ENCODE measurements at regions not wholly inside any gene's neighbourhood (a gene's known extent, or its start where the extent isn't known, plus 50 kb on each side); places are given as distances from the start of the nearest gene placed in this dataset.

DNA sequence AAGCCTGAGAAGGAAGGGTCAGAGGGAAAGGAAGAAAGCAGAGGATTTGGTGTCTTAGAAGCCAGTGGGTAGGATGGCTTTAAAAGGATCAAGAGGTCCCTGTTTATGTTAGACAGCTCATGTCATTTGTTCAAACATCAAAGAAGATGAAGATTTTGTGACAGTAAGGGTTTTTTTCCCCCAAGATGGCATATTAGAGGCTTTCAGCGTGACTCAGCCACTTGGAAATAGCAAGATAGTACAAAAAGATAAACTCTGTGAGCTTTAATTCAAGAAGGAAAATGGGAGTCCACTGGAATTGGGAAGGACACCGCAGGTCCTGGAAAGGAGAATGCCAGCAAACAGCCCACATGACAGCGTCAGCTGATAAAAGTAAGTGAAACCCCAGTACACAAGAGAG lies 467.1 kb upstream of the THBS1 start:
- DNase-seq (ENCODE audit: low read depth), result no peak
- TF ChIP-seq, protein P1, sequence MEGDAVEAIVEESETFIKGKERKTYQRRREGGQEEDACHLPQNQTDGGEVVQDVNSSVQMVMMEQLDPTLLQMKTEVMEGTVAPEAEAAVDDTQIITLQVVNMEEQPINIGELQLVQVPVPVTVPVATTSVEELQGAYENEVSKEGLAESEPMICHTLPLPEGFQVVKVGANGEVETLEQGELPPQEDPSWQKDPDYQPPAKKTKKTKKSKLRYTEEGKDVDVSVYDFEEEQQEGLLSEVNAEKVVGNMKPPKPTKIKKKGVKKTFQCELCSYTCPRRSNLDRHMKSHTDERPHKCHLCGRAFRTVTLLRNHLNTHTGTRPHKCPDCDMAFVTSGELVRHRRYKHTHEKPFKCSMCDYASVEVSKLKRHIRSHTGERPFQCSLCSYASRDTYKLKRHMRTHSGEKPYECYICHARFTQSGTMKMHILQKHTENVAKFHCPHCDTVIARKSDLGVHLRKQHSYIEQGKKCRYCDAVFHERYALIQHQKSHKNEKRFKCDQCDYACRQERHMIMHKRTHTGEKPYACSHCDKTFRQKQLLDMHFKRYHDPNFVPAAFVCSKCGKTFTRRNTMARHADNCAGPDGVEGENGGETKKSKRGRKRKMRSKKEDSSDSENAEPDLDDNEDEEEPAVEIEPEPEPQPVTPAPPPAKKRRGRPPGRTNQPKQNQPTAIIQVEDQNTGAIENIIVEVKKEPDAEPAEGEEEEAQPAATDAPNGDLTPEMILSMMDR (IDR thresholded peaks at IDR 0.05; ENCODE audit: insufficient read depth, low read depth, low read length, missing control alignments), result no peak
- H3K4me3 ChIP-seq (ENCODE audit: low read depth, low read length), result no peak overlapping the region

DNA sequence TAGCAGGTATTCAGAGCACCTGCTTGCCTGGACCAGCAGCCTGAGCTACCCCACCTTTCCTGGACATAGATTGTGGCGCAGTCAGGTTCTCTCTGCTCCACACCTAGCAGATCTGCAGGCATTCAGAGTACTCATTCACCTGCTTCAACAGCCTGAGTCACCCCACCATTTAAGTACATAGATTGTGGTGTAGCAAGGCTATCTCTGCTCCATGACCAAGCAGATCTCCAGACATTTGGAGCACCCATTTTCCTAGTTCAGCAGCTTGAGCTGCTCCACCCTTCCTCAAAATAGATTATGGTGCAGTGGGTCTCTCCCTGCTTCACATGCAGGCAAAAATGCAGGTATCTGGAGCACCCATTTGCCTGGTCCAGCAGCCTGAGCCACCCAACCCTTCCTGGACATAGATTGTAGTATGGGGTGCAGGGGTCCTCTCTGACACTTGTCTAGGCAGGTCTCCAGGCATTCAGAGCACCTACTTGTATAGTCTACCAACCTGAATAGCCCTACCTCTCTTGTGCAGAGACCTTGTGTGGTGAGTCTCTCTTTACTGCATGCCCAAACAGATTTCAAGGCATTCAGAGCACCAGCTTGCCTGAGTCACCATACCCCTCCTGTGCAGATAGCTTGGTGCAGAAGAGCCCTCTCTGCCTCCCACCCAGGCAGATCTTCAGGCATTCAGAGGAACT lies 466.0 kb upstream of the THBS1 start:
- TF ChIP-seq, protein P1 (IDR thresholded peaks at IDR 0.05; ENCODE audit: insufficient read depth, low read depth, low read length, missing control alignments), result no peak
- no peak overlapping the region for H3K4me3 ChIP-seq (ENCODE audit: low read depth, low read length)
- DNase-seq (ENCODE audit: low read depth), result no peak

- TF ChIP-seq, protein P1 (IDR thresholded peaks at IDR 0.05; ENCODE audit: insufficient read depth, low read depth, low read length, missing control alignments), result no peak
- DNase-seq (ENCODE audit: low read depth), result no peak
- no peak overlapping the region for H3K4me3 ChIP-seq (ENCODE audit: low read depth, low read length)
These were observed 465.4 kb upstream of the THBS1 start for GRCh38 chr15:39115379-39116057.

- DNase-seq (ENCODE audit: low read depth), result no peak
- H3K4me3 ChIP-seq (ENCODE audit: low read depth, low read length), result no peak overlapping the region
- TF ChIP-seq, protein P1 (IDR thresholded peaks at IDR 0.05; ENCODE audit: insufficient read depth, low read depth, low read length, missing control alignments), result no peak
These were observed 462.4 kb upstream of the THBS1 start for GRCh38 chr15:39118510-39118909.

DNA sequence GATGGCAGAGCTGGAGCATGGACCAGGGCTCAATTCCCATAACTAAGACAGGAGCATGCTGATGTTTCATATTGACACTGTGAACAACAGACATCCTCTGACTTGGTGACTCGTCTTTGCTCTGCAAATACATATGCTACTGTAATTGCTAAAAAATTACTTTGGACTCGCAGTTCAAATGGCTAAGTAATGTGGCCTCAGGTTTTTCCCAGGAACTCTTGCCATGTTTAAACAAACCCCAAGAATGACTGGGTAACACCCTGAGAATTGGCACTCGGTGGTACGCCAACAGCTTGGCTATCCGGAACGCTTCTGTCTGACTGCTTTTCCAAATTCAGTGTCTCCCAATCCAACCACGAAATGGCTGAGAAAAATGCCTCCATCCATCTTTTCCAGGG lies 456.7 kb upstream of the THBS1 start:
- H3K4me3 ChIP-seq (ENCODE audit: low read depth, low read length), result no peak overlapping the region
- DNase-seq (ENCODE audit: low read depth), result no peak
- TF ChIP-seq, protein P1 (IDR thresholded peaks at IDR 0.05; ENCODE audit: insufficient read depth, low read depth, low read length, missing control alignments), result no peak

GRCh38 chr15:39124553-39125171 lies 456.2 kb upstream of the THBS1 start:
- no peak overlapping the region for H3K4me3 ChIP-seq (ENCODE audit: low read depth, low read length)
- TF ChIP-seq, protein P1 (IDR thresholded peaks at IDR 0.05; ENCODE audit: insufficient read depth, low read depth, low read length, missing control alignments), result no peak
- DNase-seq (ENCODE audit: low read depth), result no peak

All from GM12865 (cell line).